ENCODE measurements at regions not wholly inside any gene's neighbourhood (a gene's known extent, or its start where the extent isn't known, plus 50 kb on each side); places are given as distances from the start of the nearest gene placed in this dataset.

DNA sequence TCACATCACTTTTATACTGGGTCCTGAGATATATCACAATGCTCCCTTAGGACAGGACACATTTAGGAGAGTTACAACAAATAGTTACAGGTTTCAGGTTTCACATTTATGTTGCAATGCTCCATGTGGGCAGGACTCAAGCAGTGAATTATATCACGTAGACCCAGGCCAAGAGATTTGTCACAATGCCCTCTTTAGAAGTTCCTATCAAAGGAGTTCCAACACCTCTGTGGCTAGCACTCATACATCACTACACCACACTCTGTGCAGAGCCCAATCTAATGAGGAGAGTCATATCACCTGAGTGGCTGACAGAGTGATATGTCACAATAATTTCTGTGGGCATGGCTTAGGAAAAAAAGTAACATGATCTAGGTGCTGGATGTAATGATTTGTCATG lies 1068.2 kb upstream of the AMELY start:
- no peak for FAIRE-seq
- DNase-seq: no peak
- Histone ChIP-seq H3K4me1 (ENCODE audit: control insufficient read depth in 2 of 3, insufficient read depth in 2 of 3, low read depth in 1 of 3, low read length in 3 of 3) (no peaks in the 10 kb centered on the region), H3K9me3 (ENCODE audit: control insufficient read depth in 2 of 3, insufficient read depth in 1 of 3, low read length in 3 of 3) (no peaks in the 10 kb centered on the region), H3K27ac (ENCODE audit: low read depth in 2 of 2, low read length in 2 of 2) (no peak overlapping the region), H3K4me3 (ENCODE audit: low read length in 3 of 3) (no peak overlapping the region), H3K27me3 (ENCODE audit: control insufficient read depth, insufficient read depth, low read length) (no peaks in the 10 kb centered on the region), H3K36me3 (ENCODE audit: control insufficient read depth in 2 of 3, insufficient read depth in 3 of 3, low read length in 3 of 3) (no peaks in the 10 kb centered on the region), H3K9ac (ENCODE audit: low read length in 3 of 3) (no peak overlapping the region)
- TF ChIP-seq, protein P1, sequence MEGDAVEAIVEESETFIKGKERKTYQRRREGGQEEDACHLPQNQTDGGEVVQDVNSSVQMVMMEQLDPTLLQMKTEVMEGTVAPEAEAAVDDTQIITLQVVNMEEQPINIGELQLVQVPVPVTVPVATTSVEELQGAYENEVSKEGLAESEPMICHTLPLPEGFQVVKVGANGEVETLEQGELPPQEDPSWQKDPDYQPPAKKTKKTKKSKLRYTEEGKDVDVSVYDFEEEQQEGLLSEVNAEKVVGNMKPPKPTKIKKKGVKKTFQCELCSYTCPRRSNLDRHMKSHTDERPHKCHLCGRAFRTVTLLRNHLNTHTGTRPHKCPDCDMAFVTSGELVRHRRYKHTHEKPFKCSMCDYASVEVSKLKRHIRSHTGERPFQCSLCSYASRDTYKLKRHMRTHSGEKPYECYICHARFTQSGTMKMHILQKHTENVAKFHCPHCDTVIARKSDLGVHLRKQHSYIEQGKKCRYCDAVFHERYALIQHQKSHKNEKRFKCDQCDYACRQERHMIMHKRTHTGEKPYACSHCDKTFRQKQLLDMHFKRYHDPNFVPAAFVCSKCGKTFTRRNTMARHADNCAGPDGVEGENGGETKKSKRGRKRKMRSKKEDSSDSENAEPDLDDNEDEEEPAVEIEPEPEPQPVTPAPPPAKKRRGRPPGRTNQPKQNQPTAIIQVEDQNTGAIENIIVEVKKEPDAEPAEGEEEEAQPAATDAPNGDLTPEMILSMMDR (IDR thresholded peaks at IDR 0.05; ENCODE audit: borderline replicate concordance, extremely low read depth, insufficient read depth): no peak
- intact Hi-C loops (cut with DNase I): no loop called here

DNA sequence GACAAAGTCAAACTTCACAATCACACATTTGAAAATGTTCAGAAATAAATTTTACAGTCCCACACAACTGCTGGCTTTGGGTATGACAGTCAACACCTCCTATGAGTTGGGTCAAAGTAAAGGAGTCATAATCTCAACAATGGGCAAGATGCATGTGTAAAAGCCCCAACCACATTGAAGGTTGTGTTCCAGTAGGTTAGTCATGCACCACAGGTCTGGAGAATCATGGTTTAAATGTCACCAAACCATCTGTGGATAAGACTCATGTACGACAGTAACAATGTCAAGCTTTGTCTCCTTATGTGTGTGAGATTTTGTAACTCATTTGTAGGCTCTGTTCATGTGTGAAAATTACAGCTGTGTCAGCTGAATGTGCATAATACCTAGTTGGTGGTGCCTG lies 1065.7 kb upstream of the AMELY start:
- intact Hi-C loops (cut with DNase I): no loop called here
- FAIRE-seq: no peak

DNA sequence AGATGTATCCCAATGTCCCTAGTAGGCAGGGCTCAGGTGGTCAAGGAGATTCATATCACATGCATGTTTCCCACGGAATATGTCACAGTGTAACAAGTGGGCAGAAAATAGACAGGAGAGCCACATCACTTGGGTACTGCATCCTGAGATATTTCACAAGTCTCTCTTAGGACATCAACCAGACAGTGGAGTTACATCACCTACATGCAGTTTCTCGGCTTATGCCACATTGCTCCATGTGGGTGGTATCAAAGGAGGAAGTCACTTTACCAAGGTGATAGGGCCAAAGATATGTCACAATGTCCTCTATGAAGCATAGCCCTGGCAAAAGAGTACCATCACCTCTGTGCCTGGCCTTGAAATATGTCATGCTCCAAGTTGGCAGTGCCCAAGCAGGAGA lies 1056.7 kb upstream of the AMELY start:
- Histone ChIP-seq H3K4me1 (ENCODE audit: control insufficient read depth in 2 of 3, insufficient read depth in 2 of 3, low read depth in 1 of 3, low read length in 3 of 3) (no peaks in the 10 kb centered on the region), H3K36me3 (ENCODE audit: control insufficient read depth in 2 of 3, insufficient read depth in 3 of 3, low read length in 3 of 3) (no peaks in the 10 kb centered on the region), H3K27me3 (ENCODE audit: control insufficient read depth, insufficient read depth, low read length) (no peaks in the 10 kb centered on the region), H3K4me3 (ENCODE audit: low read length in 3 of 3) (no peak overlapping the region), H3K27ac (ENCODE audit: low read depth in 2 of 2, low read length in 2 of 2) (no peak overlapping the region), H3K9me3 (ENCODE audit: control insufficient read depth in 2 of 3, insufficient read depth in 1 of 3, low read length in 3 of 3) (no peaks in the 10 kb centered on the region), H3K9ac (ENCODE audit: low read length in 3 of 3) (no peak overlapping the region)
- FAIRE-seq: no peak
- TF ChIP-seq, protein P1 (IDR thresholded peaks at IDR 0.05; ENCODE audit: borderline replicate concordance, extremely low read depth, insufficient read depth): no peak
- DNase-seq: no peak
- intact Hi-C loops (cut with DNase I): no loop called here

More for the DNA sequence above, 1065.7 kb upstream of the AMELY start:
- H3K4me3 ChIP-seq (ENCODE audit: low read length in 3 of 3): no peak overlapping the region
- no peaks in the 10 kb centered on the region for H3K36me3 ChIP-seq (ENCODE audit: control insufficient read depth in 2 of 3, insufficient read depth in 3 of 3, low read length in 3 of 3)
- no peaks in the 10 kb centered on the region for H3K9me3 ChIP-seq (ENCODE audit: control insufficient read depth in 2 of 3, insufficient read depth in 1 of 3, low read length in 3 of 3)
- no peaks in the 10 kb centered on the region for H3K4me1 ChIP-seq (ENCODE audit: control insufficient read depth in 2 of 3, insufficient read depth in 2 of 3, low read depth in 1 of 3, low read length in 3 of 3)
- TF ChIP-seq, protein P1 (IDR thresholded peaks at IDR 0.05; ENCODE audit: borderline replicate concordance, extremely low read depth, insufficient read depth): no peak
- no peak for DNase-seq
- H3K27ac ChIP-seq (ENCODE audit: low read depth in 2 of 2, low read length in 2 of 2): no peak overlapping the region
- no peaks in the 10 kb centered on the region for H3K27me3 ChIP-seq (ENCODE audit: control insufficient read depth, insufficient read depth, low read length)
- H3K9ac ChIP-seq (ENCODE audit: low read length in 3 of 3): no peak overlapping the region

DNA sequence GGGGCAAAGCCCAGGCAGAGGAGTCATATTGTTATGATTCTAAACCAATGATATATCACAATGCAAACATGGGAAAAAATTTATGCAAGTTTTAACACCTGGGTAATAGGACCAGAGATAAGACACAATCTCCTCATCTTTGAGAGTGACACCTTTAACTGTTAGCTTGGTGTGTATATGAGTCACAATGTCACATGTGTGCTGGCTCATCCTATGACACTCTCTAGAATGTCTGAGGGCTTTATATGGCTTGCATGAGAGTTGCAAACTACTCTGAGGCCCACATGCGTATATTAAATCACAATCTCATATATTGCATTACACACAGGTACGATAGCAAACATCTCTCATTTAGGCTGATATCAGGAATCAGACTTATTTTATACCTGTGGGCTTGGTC lies 1055.4 kb upstream of the AMELY start:
- H3K27ac ChIP-seq (ENCODE audit: low read depth in 2 of 2, low read length in 2 of 2): no peak overlapping the region
- FAIRE-seq: no peak
- intact Hi-C loops (cut with DNase I): no loop called here
- no peaks in the 10 kb centered on the region for H3K9me3 ChIP-seq (ENCODE audit: control insufficient read depth in 2 of 3, insufficient read depth in 1 of 3, low read length in 3 of 3)
- no peaks in the 10 kb centered on the region for H3K4me1 ChIP-seq (ENCODE audit: control insufficient read depth in 2 of 3, insufficient read depth in 2 of 3, low read depth in 1 of 3, low read length in 3 of 3)
- DNase-seq: no peak
- no peaks in the 10 kb centered on the region for H3K36me3 ChIP-seq (ENCODE audit: control insufficient read depth in 2 of 3, insufficient read depth in 3 of 3, low read length in 3 of 3)
- no peak overlapping the region for H3K9ac ChIP-seq (ENCODE audit: low read length in 3 of 3)
- no peaks in the 10 kb centered on the region for H3K27me3 ChIP-seq (ENCODE audit: control insufficient read depth, insufficient read depth, low read length)
- H3K4me3 ChIP-seq (ENCODE audit: low read length in 3 of 3): no peak overlapping the region
- TF ChIP-seq, protein P1 (IDR thresholded peaks at IDR 0.05; ENCODE audit: borderline replicate concordance, extremely low read depth, insufficient read depth): no peak
